ENCODE measurements at regions not wholly inside any gene's neighbourhood (a gene's known extent, or its start where the extent isn't known, plus 50 kb on each side); places are given as distances from the start of the nearest gene placed in this dataset.
"Not testable (repeated sequence)": the region's sequence is repeated elsewhere in the genome, so short reads cannot be mapped to it uniquely, and the experiment has no call there.

DNA sequence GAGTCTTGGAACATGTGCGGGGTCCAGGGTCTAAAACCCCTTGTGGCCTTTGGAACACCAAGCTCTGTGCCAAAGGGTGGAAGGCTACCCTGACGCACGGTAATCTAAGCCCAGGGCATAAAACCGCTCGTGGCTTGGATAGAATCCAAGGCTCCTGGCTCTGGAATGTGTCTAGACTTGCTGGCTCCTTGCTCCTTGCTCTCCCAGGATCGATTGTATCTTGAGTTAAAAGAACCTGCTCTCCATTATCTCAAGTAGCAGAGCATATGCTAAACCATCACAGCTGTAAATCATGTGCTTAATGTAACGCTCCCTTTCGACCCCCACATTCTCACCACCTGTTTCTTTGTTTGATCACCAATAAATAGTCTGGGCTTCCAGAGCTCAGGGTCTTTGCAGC lies 50.3 kb downstream of the TLCD4 start:
- POLR2A ChIA-PET (ENCODE audit: low non-redundant PET); CTCF ChIA-PET; H3K9me3 ChIP-seq (ENCODE audit: low read depth, low read length, poor library complexity, severe bottlenecking); intact Hi-C loops (cut with micrococcal nuclease; ENCODE audit: unreplicated experiment); H3K27ac ChIP-seq (ENCODE audit: low read depth, low read length, poor library complexity, severe bottlenecking); H3K27me3 ChIP-seq (replicated peaks; ENCODE audit: insufficient read depth, low read depth, low read length, poor library complexity); H3K4me1 ChIP-seq (ENCODE audit: insufficient read depth, low read length, poor library complexity, severe bottlenecking); H3K36me3 ChIP-seq (ENCODE audit: insufficient read depth, low read length, poor library complexity, severe bottlenecking); BruUV-seq (replicated peaks); H3K4me3 ChIP-seq (ENCODE audit: low read depth, low read length, poor library complexity, severe bottlenecking): not testable (repeated sequence)
- peak; percentile 9 for DNase-seq (ENCODE audit: low spot score)

DNA sequence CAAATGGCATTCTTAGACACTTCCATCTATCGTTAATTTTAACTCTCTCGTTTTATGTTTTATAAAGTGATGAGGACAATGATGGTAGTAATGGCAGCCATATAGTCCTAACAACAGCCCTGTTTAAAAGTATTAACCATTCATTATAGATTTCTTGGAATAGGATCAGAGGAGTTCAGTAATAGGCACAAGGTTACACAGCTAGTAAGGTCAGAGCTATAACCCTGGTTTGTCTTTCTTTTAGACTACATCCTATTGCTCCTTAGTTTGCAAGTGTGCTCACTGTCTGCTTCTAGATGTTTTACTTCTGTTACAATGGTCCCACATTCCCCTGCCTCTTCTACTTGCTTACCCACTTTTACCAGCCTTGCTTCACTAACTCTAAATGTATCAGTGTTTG lies 50.9 kb downstream of the TLCD4 start:
- no TSS peak for BruUV-seq (replicated peaks)
- H3K27me3 ChIP-seq (replicated peaks; ENCODE audit: insufficient read depth, low read depth, low read length, poor library complexity) = no peaks in the 10 kb centered on the region
- H3K9me3 ChIP-seq (ENCODE audit: low read depth, low read length, poor library complexity, severe bottlenecking) = no peaks in the 10 kb centered on the region
- no peak overlapping the region for H3K27ac ChIP-seq (ENCODE audit: low read depth, low read length, poor library complexity, severe bottlenecking)
- ChIA-PET POLR2A (ENCODE audit: low non-redundant PET) (no interaction called here), CTCF (no interaction called here)
- no peak overlapping the region for H3K4me3 ChIP-seq (ENCODE audit: low read depth, low read length, poor library complexity, severe bottlenecking)
- intact Hi-C loops (cut with micrococcal nuclease; ENCODE audit: unreplicated experiment) = no loop called here
- TF ChIP-seq, protein P1, sequence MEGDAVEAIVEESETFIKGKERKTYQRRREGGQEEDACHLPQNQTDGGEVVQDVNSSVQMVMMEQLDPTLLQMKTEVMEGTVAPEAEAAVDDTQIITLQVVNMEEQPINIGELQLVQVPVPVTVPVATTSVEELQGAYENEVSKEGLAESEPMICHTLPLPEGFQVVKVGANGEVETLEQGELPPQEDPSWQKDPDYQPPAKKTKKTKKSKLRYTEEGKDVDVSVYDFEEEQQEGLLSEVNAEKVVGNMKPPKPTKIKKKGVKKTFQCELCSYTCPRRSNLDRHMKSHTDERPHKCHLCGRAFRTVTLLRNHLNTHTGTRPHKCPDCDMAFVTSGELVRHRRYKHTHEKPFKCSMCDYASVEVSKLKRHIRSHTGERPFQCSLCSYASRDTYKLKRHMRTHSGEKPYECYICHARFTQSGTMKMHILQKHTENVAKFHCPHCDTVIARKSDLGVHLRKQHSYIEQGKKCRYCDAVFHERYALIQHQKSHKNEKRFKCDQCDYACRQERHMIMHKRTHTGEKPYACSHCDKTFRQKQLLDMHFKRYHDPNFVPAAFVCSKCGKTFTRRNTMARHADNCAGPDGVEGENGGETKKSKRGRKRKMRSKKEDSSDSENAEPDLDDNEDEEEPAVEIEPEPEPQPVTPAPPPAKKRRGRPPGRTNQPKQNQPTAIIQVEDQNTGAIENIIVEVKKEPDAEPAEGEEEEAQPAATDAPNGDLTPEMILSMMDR (conservative IDR thresholded peaks at IDR 0.05; ENCODE audit: low read depth, low read length) = no peak
- no peak for TF ChIP-seq EZH2 (IDR thresholded peaks at IDR 0.05; ENCODE audit: borderline replicate concordance, low read depth, low read length, poor library complexity, severe bottlenecking)
- H3K4me1 ChIP-seq (ENCODE audit: insufficient read depth, low read length, poor library complexity, severe bottlenecking) = no peaks in the 10 kb centered on the region
- no peak for DNase-seq (ENCODE audit: low spot score)
- no peaks in the 10 kb centered on the region for H3K36me3 ChIP-seq (ENCODE audit: insufficient read depth, low read length, poor library complexity, severe bottlenecking)

DNA sequence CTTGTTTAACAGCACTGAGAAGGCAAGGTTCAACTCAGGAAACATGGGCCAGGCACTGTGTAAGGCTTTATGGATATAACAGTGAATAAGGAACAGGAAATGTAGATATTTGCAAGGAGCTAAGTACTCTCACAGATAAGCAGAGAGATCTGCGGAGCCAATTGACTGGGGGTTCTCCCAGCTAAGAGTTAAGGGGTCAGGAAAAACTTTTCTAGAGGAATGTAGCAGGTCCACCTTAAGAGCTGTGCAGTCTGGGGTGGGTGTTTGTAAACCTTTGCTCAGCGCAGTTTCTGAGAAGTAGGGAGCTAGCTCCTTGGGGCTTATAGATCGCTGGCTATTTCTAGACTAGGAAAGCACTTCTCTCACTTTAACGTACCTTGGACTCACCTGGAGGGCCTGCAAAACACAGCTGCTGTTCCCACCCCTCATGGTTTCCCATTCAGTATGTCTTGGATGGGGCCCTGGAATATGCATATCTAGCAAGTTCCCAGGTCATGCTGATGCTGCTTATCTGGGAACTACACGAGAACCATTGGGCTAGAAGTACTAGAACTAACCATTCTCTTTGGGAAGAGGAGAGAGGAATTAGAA lies 51.7 kb downstream of the TLCD4 start:
- BruUV-seq (replicated peaks) = no TSS peak
- intact Hi-C loops (cut with micrococcal nuclease; ENCODE audit: unreplicated experiment) = no loop called here
- POLR2A ChIA-PET (ENCODE audit: low non-redundant PET) = no interaction called here
- Histone ChIP-seq H3K4me1 (ENCODE audit: insufficient read depth, low read length, poor library complexity, severe bottlenecking) (no peaks in the 10 kb centered on the region), H3K9me3 (ENCODE audit: low read depth, low read length, poor library complexity, severe bottlenecking) (no peaks in the 10 kb centered on the region), H3K36me3 (ENCODE audit: insufficient read depth, low read length, poor library complexity, severe bottlenecking) (no peaks in the 10 kb centered on the region), H3K4me3 (ENCODE audit: low read depth, low read length, poor library complexity, severe bottlenecking) (no peak overlapping the region), H3K27me3 (replicated peaks; ENCODE audit: insufficient read depth, low read depth, low read length, poor library complexity) (no peaks in the 10 kb centered on the region), H3K27ac (ENCODE audit: low read depth, low read length, poor library complexity, severe bottlenecking) (no peak overlapping the region)
- CTCF ChIA-PET = no interaction called here
- DNase-seq (ENCODE audit: low spot score) = no peak
- no peak for TF ChIP-seq EZH2 (IDR thresholded peaks at IDR 0.05; ENCODE audit: borderline replicate concordance, low read depth, low read length, poor library complexity, severe bottlenecking)
- TF ChIP-seq, protein P1 (conservative IDR thresholded peaks at IDR 0.05; ENCODE audit: low read depth, low read length) = no peak

DNA sequence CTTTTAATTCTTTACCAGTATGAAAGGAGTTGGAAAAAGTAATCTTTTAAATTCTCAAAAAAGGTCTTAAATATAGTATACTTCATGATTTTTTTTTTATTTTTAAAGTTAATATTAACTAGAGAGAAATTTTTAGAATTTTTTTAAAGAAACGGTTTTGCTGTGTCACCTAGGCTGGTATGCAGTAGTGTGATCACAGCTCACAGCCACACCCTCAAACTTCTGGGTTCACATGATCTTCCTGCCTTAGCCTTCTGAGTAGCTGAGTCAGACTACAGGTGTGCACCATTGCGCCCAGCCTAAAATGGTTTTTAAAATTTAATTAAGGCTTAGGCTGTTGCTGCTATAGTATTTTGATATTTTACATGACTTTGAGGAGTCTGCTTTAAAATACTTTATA lies 52.4 kb downstream of the TLCD4 start:
- CTCF ChIA-PET = no interaction called here

More for the DNA sequence above, 52.4 kb downstream of the TLCD4 start:
- intact Hi-C loops (cut with micrococcal nuclease; ENCODE audit: unreplicated experiment) = no loop called here
- no peak for DNase-seq (ENCODE audit: low spot score)
- Histone ChIP-seq H3K36me3 (ENCODE audit: insufficient read depth, low read length, poor library complexity, severe bottlenecking) (no peaks in the 10 kb centered on the region), H3K27me3 (replicated peaks; ENCODE audit: insufficient read depth, low read depth, low read length, poor library complexity) (no peaks in the 10 kb centered on the region), H3K9me3 (ENCODE audit: low read depth, low read length, poor library complexity, severe bottlenecking) (no peaks in the 10 kb centered on the region), H3K4me3 (ENCODE audit: low read depth, low read length, poor library complexity, severe bottlenecking) (no peak overlapping the region), H3K4me1 (ENCODE audit: insufficient read depth, low read length, poor library complexity, severe bottlenecking) (no peaks in the 10 kb centered on the region), H3K27ac (ENCODE audit: low read depth, low read length, poor library complexity, severe bottlenecking) (no peak overlapping the region)
- no peak for TF ChIP-seq EZH2 (IDR thresholded peaks at IDR 0.05; ENCODE audit: borderline replicate concordance, low read depth, low read length, poor library complexity, severe bottlenecking)
- TF ChIP-seq, protein P1 (conservative IDR thresholded peaks at IDR 0.05; ENCODE audit: low read depth, low read length) = no peak
- POLR2A ChIA-PET (ENCODE audit: low non-redundant PET) = no interaction called here
- BruUV-seq (replicated peaks) = no TSS peak
